Fibroblast of gingiva (primary cell): ENCODE measurements at regions not wholly inside any gene's neighbourhood (a gene's known extent, or its start where the extent isn't known, plus 50 kb on each side); places are given as distances from the start of the nearest gene placed in this dataset.

Experiments
- DNase-seq: peaks from one replicate; pipeline ENCODE4 v3.0.0-alpha.2; 2011; ENCODE audit warnings: low read depth

GRCh38 chr16:13394488-13394887 is 493.1 kb downstream of the SHISA9 start:
- DNase-seq: no peak

DNA sequence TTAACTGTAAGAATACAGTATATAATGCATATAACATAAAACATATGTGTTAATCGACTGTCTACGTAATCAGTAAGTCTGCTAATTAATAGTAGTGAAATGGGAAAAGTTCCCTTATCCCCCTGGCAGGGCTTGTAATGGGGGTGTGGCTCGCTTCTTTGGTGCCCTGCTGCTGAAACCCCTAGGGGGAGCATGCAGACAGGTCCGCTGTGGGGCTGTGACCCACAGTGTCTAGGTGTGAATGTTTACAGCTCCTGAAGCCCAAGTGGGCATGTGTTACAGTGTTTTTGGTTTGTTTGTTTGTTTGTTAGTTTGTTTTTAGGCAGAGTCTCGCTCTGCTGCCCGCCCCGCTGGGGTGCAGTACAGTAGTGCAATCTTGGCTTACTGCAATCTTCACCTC is 495.7 kb downstream of the SHISA9 start:
- no peak for DNase-seq

DNA sequence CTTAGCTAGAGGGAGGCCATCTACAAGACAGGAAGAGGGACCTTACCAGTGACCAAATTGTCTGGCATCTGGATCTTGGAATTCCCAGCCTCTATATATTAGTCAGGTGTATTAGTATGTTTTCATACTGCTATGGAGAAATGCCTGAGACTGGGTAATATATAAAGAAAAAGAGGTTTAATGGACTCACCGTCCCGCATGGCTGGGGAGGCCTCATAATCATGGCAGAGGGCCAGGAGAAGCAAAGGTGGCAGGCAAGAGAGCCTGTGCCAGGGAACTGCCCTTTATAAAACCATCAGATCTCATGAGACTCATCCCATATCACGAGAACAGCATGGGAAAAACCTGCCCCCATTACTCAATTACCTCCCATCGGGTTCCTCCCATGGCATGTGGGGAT is 500.2 kb downstream of the SHISA9 start:
- no peak for DNase-seq

DNA sequence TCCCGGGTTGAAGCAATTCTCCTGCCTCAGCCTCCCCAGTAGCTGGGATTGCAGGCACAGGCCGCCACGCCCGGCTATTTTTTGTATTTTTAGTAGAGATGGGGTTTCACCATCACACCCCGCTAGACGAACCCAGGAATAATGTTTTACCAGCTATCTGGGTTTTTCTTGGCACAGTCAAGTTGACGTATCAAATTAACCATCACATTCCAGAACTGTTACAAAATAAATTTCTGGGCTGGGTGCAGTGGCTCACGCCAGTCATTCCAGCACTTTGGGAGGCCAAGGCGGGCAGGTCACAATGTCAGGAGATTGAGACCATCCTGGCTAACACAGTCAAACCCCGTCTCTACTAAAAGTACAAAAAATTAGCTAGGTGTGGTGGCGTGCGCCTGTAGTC is 501.2 kb downstream of the SHISA9 start:
- DNase-seq: no peak

DNA sequence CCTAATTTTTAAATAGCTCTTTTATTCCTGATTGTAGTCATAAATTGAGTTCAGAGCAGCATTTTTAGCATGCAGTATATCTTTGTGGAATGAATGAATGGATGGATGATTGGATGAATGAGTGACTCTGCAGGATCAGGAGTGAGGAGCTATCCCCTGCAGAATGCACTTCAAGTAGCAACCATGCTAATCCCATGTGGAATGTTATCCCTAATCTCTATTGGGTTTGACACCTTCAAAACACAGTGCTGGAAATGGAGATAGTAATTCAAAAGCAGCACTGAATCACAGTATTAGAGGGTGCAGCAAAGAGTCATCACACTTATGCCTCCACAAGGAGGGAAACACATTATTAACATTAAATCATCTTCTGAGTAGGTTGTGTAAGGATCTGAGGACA is 501.9 kb downstream of the SHISA9 start:
- DNase-seq: no peak

- DNase-seq: no peak
These were observed 505.8 kb upstream of the ERCC4 start for GRCh38 chr16:13414154-13414553.

DNA sequence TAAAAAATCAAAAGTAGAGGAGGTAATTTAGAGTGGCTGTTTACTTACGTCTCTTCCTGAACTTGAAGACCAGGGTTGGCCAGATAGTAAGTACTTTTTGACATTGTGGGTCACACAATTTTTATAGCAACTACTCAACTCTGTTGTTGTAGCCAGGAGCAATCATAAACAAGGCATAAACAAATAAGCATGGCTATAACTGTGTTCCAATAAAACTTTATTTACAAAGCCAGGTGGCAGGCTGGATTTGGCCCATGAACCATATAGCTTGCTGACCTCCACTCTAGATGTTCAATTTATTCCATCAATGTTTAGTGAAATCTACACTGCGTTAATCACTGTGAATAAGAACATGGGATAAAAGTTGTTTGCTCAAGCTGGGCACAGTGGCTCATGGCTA is 500.4 kb upstream of the ERCC4 start:
- DNase-seq: no peak

GRCh38 chr16:13421726-13422125 is 498.2 kb upstream of the ERCC4 start:
- DNase-seq: no peak

- no peak for DNase-seq
These were observed 494.1 kb upstream of the ERCC4 start for GRCh38 chr16:13425836-13426235.

GRCh38 chr16:13426269-13426668 is 493.7 kb upstream of the ERCC4 start:
- no peak for DNase-seq

GRCh38 chr16:13426736-13427135 is 493.2 kb upstream of the ERCC4 start:
- DNase-seq: no peak

GRCh38 chr16:13427943-13428342 is 492.0 kb upstream of the ERCC4 start:
- DNase-seq: no peak

- DNase-seq: no peak
These were observed 490.5 kb upstream of the ERCC4 start for GRCh38 chr16:13429416-13429815.

- DNase-seq: no peak
These were observed 484.5 kb upstream of the ERCC4 start for GRCh38 chr16:13435415-13435814.

DNA sequence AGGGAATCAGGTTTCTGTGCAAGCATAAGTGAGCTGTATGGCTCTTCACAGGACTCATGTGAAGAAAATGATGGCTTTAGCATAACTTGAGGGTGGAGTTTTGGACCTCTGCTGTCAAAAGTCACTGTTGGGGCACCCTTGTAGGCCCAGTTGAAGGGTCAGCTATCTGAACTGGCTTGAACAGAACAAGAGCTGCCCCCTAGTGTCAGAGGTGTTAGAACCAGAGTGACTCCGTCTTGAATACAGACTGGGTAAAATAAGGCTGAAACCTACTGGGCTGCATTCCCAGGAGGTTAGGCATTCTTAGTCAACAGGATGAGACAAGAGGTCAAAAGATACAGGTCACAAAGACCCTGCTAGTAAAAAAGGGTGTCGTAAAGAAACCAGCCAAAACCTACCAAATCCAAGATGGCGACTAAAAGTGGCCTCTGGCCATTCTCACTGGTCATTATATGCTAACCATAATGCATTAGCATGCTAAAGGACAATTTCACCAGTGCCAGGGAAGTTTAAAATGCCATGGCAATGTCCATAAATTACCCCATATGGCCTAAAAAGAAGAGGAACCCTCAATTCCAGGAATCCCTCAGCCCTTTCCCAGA is 484.0 kb upstream of the ERCC4 start:
- no peak for DNase-seq

DNA sequence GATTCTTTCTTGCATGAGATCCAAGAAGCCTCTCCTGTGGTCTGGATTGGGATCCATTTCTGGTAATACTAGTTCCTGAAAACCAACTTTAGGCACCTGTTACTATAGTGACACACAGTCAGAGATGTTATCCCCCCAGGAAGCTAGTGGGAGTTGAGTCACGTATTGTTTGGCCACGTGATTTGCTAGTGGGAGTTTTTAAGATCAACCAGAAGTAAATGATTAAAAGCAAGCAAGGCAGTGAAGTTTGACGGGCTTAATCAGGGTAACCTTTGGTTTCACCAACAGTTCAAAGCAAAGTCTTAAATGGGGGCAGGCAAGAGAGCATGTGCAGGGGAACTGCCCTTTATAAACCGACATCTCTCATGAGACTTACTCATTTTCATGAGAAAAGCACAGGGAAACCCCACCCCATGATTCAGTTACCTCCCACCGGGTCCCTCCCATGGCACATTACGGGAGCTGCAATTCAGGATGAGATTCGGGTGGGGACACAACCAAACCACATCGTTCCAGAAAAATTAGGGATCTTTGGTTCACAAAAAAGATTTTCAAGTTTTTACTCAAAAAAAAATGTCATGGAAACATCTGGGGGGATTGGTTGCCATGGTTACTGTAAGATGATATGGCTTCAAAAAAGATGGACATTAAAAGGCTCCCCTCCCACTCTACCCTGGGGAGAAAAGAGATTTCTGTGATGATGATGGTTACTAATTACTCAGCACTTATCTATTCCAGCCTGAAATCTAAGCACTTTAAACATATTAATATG is 483.1 kb upstream of the ERCC4 start:
- no peak for DNase-seq

DNA sequence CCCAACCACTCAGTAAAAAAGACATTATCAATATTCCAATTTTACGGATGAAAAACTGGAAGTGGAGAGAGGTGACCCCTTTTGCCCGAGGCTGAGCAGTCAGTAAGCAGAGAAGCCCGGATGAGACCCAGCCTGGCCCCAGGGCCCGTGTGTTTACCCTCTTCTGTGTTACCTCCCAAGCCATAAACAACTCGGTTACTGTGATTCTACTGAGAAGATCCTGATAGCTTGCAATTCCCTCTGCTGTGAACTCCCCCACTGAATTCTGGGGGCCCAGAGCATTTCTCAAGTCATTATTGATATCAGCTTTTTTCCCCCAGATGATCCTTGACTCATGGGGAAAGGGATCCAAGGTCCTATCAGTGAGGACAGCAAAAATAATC is 482.6 kb upstream of the ERCC4 start:
- no peak for DNase-seq

DNA sequence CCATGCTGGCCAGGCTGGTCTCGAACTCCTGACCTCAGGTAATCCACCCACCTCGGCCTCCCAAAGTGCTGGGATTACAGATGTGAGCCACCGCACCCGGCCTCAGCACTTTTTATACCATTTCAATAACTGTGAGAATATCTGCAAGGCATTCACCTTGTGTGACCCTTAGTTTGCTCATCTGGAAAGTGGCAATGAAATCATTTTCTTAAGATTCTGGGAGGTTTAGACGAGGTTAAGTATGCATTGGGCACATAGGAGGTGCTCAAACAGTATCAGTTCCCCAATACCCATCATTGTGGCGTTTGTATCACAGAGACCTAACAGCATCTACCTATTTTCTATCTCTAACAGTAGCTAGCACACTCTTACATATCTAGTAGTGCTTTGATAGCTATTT is 481.9 kb upstream of the ERCC4 start:
- DNase-seq: no peak

- no peak for DNase-seq
These were observed 480.2 kb upstream of the ERCC4 start for GRCh38 chr16:13439766-13440165.

DNA sequence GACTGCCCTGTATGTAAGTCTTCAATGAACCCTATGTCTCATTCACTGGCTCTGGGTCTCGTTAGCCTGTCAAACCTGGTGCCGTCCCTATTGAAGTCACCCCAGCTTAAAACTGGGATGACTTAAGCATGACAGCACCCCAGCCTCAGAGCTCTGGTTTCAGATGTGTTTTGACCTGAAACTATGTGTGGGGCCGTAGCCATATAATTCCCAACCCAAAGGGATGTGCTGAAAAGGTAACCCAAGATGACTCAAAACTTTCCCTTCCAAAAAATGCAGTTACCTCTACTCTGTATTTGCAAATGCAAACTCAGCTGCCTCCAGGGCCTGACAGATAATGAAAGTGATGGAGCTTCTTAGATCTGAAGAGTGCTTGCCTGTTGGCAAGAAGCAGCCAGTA is 478.3 kb upstream of the ERCC4 start:
- no peak for DNase-seq

DNA sequence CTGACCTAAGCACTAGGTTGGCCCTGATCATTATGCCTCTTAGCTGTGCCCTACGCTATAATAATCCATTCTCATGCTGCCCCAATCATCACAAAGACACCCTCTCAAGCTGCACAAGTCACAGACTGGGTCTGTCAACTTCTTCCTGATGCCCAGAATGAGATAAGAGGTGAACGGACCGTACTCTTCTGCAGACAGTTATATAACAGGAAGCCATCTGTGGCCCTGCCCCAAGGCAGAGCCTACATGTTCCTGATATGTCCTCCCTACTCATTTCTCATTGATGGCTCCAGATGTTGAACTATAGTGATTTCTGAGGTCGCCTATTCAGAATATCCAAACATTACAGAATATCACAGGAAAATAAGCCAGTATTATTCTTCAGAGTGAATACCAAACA is 471.6 kb upstream of the ERCC4 start:
- no peak for DNase-seq

- DNase-seq: no peak
These were observed 466.6 kb upstream of the ERCC4 start for GRCh38 chr16:13453325-13453724.

- no peak for DNase-seq
These were observed 465.9 kb upstream of the ERCC4 start for GRCh38 chr16:13453938-13454553.

DNA sequence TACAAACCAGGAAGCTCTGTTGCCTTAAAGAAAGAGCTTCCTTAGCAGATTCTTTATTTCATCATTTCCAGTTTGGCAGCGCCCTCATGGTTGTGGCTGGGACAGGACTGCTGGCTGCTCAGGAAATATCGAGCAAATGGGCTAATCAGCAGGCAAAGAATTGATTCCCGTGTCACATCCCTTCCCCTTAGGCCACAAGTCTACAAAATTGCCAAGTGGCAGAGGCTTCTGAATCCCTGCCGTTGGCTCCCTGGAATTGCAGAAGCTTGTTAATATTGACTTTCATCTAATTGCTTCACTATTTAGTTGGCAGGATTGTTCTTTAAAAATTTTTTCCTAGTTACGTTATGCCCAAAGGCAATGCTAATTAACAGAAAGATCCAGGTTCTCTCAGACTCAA is 456.3 kb upstream of the ERCC4 start:
- DNase-seq: no peak
